Lower leg skin (tissue), 4 donors: ENCODE measurements at regions not wholly inside any gene's neighbourhood (a gene's known extent, or its start where the extent isn't known, plus 50 kb on each side); places are given as distances from the start of the nearest gene placed in this dataset.

ENCODE experiments used
- DNase-seq, 2 donors: peaks; one replicate each; pipeline ENCODE4 v3.0.0-alpha.2; 2019; ENCODE audit warnings: low spot score in 2 of 2
- H3K4me3 ChIP-seq: fragments of 200-600 bp; sonication (generic); 2 replicates; pipeline ENCODE4 v1.5.1; 2017; ENCODE audit warnings: mild to moderate bottlenecking, low read depth; ENCODE audit not compliant: poor library complexity, severe bottlenecking
- POLR2A ChIP-seq, 2 donors: fragments of 450-650 bp; IDR thresholded peaks; one replicate each; pipeline ENCODE4 v1.6.1; 2016 to 2017; ENCODE audit warnings: antibody characterized with exemption in 2 of 2, mild to moderate bottlenecking in 1 of 2, moderate library complexity in 1 of 2
- WGBS, 2 donors: methylation state at CpG; one replicate each; pipeline ENCODE4 v1.1.5; 2018; 5-methylcytosine and 5-hydroxymethylcytosine counted together
- intact Hi-C: fragments of 100-400 bp; cut with DNase I; formaldehyde crosslinking; loops from one replicate; pipeline ENCODE4 v1.15.0; 2023; ENCODE audit warnings: low total_unique reads
- TF ChIP-seq, protein P1 (sequence below), 3 donors: fragments of 450-650 bp; IDR thresholded peaks; one replicate each; pipeline ENCODE4 v1.5.1; 2016; ENCODE audit warnings: antibody characterized with exemption in 3 of 3, mild to moderate bottlenecking in 3 of 3, moderate library complexity in 2 of 3

DNA sequence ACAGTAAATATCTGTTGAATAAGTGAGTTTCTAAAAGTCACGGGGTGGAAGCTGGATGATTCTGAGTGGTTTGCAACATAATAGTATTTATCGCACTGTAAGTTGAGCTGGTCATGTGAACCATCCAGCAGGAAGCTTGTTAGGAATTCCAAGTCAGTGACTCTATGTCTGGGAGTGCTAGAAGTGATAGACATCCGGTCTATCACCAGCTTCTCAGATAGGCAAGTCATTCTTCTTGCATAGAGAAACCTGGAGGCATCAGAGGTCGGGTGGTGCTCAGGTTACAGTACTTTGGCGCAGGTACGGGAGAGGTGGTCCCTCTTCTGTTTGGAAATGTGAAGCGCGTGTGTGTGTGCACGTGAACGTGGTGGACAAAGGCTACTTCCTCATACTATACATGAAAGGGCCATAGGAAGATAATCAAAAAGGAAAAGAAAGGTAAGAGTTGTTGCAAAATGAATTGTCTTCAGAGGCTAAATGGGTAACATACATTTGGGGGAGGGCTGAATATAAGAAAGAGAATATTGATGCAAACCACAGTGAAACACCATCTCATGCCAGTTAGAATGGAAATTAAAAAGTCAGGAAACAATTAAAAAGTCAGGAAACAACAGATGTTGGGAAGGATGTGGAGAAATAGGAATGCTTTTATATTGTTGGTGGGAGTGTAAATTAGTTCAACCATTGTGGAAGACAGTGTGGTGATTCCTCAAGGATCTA is 299.3 kb upstream of the ZFP64 start:
- H3K4me3 ChIP-seq = no peak overlapping the region
- 81 to 85% methylated on average over 10 of the region's 10 CpGs for WGBS, 2 donors
- DNase-seq = no peak
- intact Hi-C loops = no loop called here
- TF ChIP-seq, protein P1, sequence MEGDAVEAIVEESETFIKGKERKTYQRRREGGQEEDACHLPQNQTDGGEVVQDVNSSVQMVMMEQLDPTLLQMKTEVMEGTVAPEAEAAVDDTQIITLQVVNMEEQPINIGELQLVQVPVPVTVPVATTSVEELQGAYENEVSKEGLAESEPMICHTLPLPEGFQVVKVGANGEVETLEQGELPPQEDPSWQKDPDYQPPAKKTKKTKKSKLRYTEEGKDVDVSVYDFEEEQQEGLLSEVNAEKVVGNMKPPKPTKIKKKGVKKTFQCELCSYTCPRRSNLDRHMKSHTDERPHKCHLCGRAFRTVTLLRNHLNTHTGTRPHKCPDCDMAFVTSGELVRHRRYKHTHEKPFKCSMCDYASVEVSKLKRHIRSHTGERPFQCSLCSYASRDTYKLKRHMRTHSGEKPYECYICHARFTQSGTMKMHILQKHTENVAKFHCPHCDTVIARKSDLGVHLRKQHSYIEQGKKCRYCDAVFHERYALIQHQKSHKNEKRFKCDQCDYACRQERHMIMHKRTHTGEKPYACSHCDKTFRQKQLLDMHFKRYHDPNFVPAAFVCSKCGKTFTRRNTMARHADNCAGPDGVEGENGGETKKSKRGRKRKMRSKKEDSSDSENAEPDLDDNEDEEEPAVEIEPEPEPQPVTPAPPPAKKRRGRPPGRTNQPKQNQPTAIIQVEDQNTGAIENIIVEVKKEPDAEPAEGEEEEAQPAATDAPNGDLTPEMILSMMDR (IDR thresholded peaks at IDR 0.05) = no peak
- no peak for TF ChIP-seq POLR2A (IDR thresholded peaks at IDR 0.05)

DNA sequence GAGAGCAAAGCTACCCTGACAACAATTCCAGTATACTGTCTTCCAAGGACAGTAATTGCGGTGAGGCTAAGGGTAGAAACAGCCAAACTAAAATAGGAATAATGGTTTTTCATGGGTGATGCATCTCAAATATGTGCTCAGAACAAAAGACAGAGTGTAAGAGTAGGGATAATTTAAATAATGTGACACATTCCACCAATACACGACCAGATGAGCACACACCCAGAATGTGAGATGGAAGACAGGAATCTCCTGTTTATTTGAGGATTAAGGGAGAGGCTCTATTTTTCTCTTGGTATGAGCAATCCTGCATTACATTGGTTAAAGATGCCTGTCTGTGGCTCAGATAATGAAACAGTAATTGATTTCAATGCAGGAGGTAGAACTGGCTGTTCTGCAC is 292.9 kb upstream of the ZFP64 start:
- TF ChIP-seq POLR2A (IDR thresholded peaks at IDR 0.05) = no peak
- TF ChIP-seq, protein P1 (IDR thresholded peaks at IDR 0.05) = no peak
- 49 to 72% methylated on average over 2 of the region's 2 CpGs for WGBS, 2 donors
- intact Hi-C loops = no loop called here
- no peak overlapping the region for H3K4me3 ChIP-seq
- DNase-seq = no peak

DNA sequence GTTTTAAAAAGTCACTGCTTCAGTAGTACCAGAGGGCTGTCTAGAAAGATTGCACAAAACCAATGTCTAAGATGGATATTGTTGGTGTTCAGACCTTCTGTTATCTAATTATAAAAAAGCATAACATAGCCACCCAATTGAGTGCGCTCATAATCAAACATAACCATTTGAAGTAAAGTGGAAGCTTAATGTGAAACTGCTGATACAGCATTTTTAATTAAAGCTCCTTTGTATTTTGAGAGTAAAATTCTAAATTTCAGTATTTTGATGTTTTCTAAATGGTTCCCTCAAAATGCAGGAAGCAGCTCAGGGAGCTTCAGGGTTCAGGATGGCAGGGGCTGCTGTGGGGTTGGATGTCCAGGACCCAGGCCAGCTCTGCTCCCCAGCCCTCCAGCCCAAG is 291.8 kb upstream of the ZFP64 start:
- intact Hi-C loops = no loop called here
- WGBS, 2 donors = 93 to 95% methylated on average over 1 of the region's 1 CpG
- no peak for TF ChIP-seq POLR2A (IDR thresholded peaks at IDR 0.05)
- TF ChIP-seq, protein P1 (IDR thresholded peaks at IDR 0.05) = no peak
- DNase-seq = no peak
- no peak overlapping the region for H3K4me3 ChIP-seq

DNA sequence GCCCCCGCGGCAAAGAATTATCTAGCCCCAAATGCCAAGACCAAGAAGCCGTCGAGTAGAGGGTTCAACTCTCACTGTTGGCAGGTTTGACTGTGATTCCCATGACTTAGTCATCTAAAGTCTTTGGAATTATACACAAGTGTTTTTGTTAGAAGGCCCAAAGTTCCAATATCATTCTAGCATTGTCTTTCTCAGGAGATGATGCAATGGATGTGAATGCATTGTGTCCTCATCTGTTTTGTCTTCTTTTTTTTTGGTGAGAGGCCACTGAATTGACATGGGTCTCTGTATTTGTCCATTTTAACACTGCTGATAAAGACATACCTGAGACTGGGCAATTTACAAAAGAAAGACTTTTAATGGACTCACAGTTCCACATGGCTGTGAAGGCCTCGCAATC is 290.5 kb upstream of the ZFP64 start:
- no peak for TF ChIP-seq POLR2A (IDR thresholded peaks at IDR 0.05)
- TF ChIP-seq, protein P1 (IDR thresholded peaks at IDR 0.05) = no peak
- H3K4me3 ChIP-seq = no peak overlapping the region
- no peak for DNase-seq
- intact Hi-C loops = no loop called here
- WGBS, 2 donors = 82 to 90% methylated on average over 5 of the region's 5 CpGs

- DNase-seq = no peak
- H3K4me3 ChIP-seq = no peak overlapping the region
- WGBS, 2 donors = 56 to 59% methylated on average over 3 of the region's 3 CpGs
- no peak for TF ChIP-seq POLR2A (IDR thresholded peaks at IDR 0.05)
- TF ChIP-seq, protein P1 (IDR thresholded peaks at IDR 0.05) = no peak
- intact Hi-C loops = no loop called here
These were observed 289.9 kb upstream of the ZFP64 start for GRCh38 chr20:52481443-52481842.
